ENCODE measurements at regions not wholly inside any gene's neighbourhood (a gene's known extent, or its start where the extent isn't known, plus 50 kb on each side); places are given as distances from the start of the nearest gene placed in this dataset.

GRCh38 chr17:70597774-70598173 lies 428.4 kb downstream of the KCNJ2 start (continued):
- TF ChIP-seq CTCF (conservative IDR thresholded peaks at IDR 0.05; ENCODE audit: low read depth in 2 of 2) (no peak), STAT1 (IDR thresholded peaks at IDR 0.05; ENCODE audit: unreplicated experiment) (no peak), ETS1 (IDR thresholded peaks at IDR 0.05) (no peak)

GRCh38 chr17:70599198-70599597 lies 429.9 kb downstream of the KCNJ2 start:
- Histone ChIP-seq H2AFZ (no peak overlapping the region), H3F3A (replicated peaks; ENCODE audit: low read depth) (no peaks in the 10 kb centered on the region), H3K27me3 (ENCODE audit: insufficient read depth) (no peaks in the 10 kb centered on the region), H3K9me2 (ENCODE audit: insufficient read depth) (no peaks in the 10 kb centered on the region), H3K4me3 (no peak overlapping the region), H3K36me3 (ENCODE audit: insufficient read depth) (no peaks in the 10 kb centered on the region), H3K79me2 (replicated peaks; ENCODE audit: insufficient read depth) (no peaks in the 10 kb centered on the region), H3K4me1 (ENCODE audit: insufficient read depth) (no peaks in the 10 kb centered on the region), H4K20me1 (replicated peaks; ENCODE audit: insufficient read depth) (no peaks in the 10 kb centered on the region), H3K27ac (ENCODE audit: low read depth) (no peak overlapping the region), H3K4me2 (no peak overlapping the region)
- Mint-ChIP-seq H3K27ac (no peak overlapping the region), H3K27me3 (ENCODE audit: insufficient read depth, low read depth, poor library complexity) (peaks cover 3% of the 10 kb centered on the region), H3K4me3 (no peak overlapping the region), H3K9me3 (no peaks in the 10 kb centered on the region), H3K4me1 (no peaks in the 10 kb centered on the region), H3K36me3 (ENCODE audit: low read depth) (no peaks in the 10 kb centered on the region)
- DNase-seq (ENCODE audit: low spot score) (no peak), ATAC-seq (no peak)
- no peak for TF ChIP-seq CTCF (conservative IDR thresholded peaks at IDR 0.05; ENCODE audit: low read depth in 2 of 2)
- TF ChIP-seq EZH2phosphoT487 (IDR thresholded peaks at IDR 0.05; ENCODE audit: unreplicated experiment), result no peak
- no peak for TF ChIP-seq STAT1 (IDR thresholded peaks at IDR 0.05; ENCODE audit: unreplicated experiment)
- no peak for TF ChIP-seq ETS1 (IDR thresholded peaks at IDR 0.05)
- TF ChIP-seq NANOG (IDR thresholded peaks at IDR 0.05; ENCODE audit: borderline replicate concordance), result no peak
- no peak for TF ChIP-seq ZNF331 (CRISPR knock-in tag; IDR thresholded peaks at IDR 0.05; ENCODE audit: low read depth)
- TF ChIP-seq EZH2 (IDR thresholded peaks at IDR 0.05; ENCODE audit: low read depth, unreplicated experiment), result no peak
- TF ChIP-seq ZNF114 (CRISPR knock-in tag; IDR thresholded peaks at IDR 0.05), result no peak
- no peak for TF ChIP-seq CREB1 (CRISPR knock-in tag; IDR thresholded peaks at IDR 0.05; ENCODE audit: low read depth)
- TF ChIP-seq ZNF462 (CRISPR knock-in tag; IDR thresholded peaks at IDR 0.05), result no peak
- TF ChIP-seq JUNB (IDR thresholded peaks at IDR 0.05; ENCODE audit: unreplicated experiment), result no peak

Data from GM23338 (cell line).